Vagina (tissue), 2 donors: ENCODE measurements at regions not wholly inside any gene's neighbourhood (a gene's known extent, or its start where the extent isn't known, plus 50 kb on each side); places are given as distances from the start of the nearest gene placed in this dataset.

Experiments
- DNase-seq, 2 donors: peaks; one replicate each; pipeline ENCODE4 v3.0.0-alpha.2; 2017; ENCODE audit errors: extremely low spot score in 2 of 2
- H3K27ac ChIP-seq: fragments of 200-600 bp; sonication (generic); one replicate; pipeline ENCODE4 v1.5.1; 2019
- H3K27me3 ChIP-seq: fragments of 200-600 bp; sonication (generic); one replicate; pipeline ENCODE4 v1.5.1; 2019
- H3K36me3 ChIP-seq, 2 donors: fragments of 200-600 bp; sonication (generic); one replicate each; pipeline ENCODE4 v1.5.1; 2017 to 2019
- H3K4me1 ChIP-seq: fragments of 200-600 bp; sonication (generic); one replicate; pipeline ENCODE4 v1.5.1; 2019
- H3K4me3 ChIP-seq, 2 donors: fragments of 200-600 bp; sonication (generic); 1 replicate in 1 of 2; 2 replicates in 1 of 2; pipeline ENCODE4 v1.5.1; 2016 to 2019
- H3K9me3 ChIP-seq: fragments of 200-600 bp; sonication (generic); one replicate; pipeline ENCODE4 v1.5.1; 2019
- POLR2A ChIP-seq, 2 donors: fragments of 450-650 bp; IDR thresholded peaks; one replicate each; pipeline ENCODE4 v1.6.1; 2017; ENCODE audit warnings: antibody characterized with exemption in 2 of 2, mild to moderate bottlenecking in 2 of 2, moderate library complexity in 2 of 2
- POLR2AphosphoS5 ChIP-seq, 2 donors: sonication (generic); formaldehyde crosslinking; IDR thresholded peaks; one replicate each; pipeline ENCODE4 v1.9.0; 2017; ENCODE audit warnings: antibody characterized with exemption in 2 of 2, mild to moderate bottlenecking in 2 of 2, low read depth in 1 of 2; ENCODE audit not compliant: insufficient read depth in 1 of 2
- intact Hi-C: fragments of 100-400 bp; cut with DNase I; formaldehyde crosslinking; loops from one replicate; pipeline ENCODE4 v1.15.1; 2023
- TF ChIP-seq, protein P1 (sequence below), 3 experiments: fragments of 450-650 bp in 2 of 3; fragments of 200-600 bp in 1 of 3; sonication (generic) in 1 of 3; IDR thresholded peaks; one replicate each; pipeline ENCODE4 v1.5.1; 2017 to 2019; ENCODE audit warnings: antibody characterized with exemption in 3 of 3, mild to moderate bottlenecking in 2 of 3, moderate library complexity in 2 of 3

- H3K9me3 ChIP-seq: no peaks in the 10 kb centered on the region
- H3K27me3 ChIP-seq: no peaks in the 10 kb centered on the region
- intact Hi-C loops: no loop called here
- no peaks in the 10 kb centered on the region for H3K36me3 ChIP-seq
- no peak for DNase-seq
- no peak overlapping the region for H3K27ac ChIP-seq
- no peaks in the 10 kb centered on the region for H3K4me1 ChIP-seq
- no peak for TF ChIP-seq POLR2A (IDR thresholded peaks at IDR 0.05)
- TF ChIP-seq POLR2AphosphoS5 (IDR thresholded peaks at IDR 0.05; ENCODE audit: insufficient read depth in 1 of 2, low read depth in 1 of 2): peak in 1 of 2 donors; percentile 82
- TF ChIP-seq, protein P1, sequence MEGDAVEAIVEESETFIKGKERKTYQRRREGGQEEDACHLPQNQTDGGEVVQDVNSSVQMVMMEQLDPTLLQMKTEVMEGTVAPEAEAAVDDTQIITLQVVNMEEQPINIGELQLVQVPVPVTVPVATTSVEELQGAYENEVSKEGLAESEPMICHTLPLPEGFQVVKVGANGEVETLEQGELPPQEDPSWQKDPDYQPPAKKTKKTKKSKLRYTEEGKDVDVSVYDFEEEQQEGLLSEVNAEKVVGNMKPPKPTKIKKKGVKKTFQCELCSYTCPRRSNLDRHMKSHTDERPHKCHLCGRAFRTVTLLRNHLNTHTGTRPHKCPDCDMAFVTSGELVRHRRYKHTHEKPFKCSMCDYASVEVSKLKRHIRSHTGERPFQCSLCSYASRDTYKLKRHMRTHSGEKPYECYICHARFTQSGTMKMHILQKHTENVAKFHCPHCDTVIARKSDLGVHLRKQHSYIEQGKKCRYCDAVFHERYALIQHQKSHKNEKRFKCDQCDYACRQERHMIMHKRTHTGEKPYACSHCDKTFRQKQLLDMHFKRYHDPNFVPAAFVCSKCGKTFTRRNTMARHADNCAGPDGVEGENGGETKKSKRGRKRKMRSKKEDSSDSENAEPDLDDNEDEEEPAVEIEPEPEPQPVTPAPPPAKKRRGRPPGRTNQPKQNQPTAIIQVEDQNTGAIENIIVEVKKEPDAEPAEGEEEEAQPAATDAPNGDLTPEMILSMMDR (IDR thresholded peaks at IDR 0.05): no peak
- H3K4me3 ChIP-seq: no peak overlapping the region
Observed at GRCh38 chr12:77213319-77213718, 147.9 kb upstream of the E2F7 start.

DNA sequence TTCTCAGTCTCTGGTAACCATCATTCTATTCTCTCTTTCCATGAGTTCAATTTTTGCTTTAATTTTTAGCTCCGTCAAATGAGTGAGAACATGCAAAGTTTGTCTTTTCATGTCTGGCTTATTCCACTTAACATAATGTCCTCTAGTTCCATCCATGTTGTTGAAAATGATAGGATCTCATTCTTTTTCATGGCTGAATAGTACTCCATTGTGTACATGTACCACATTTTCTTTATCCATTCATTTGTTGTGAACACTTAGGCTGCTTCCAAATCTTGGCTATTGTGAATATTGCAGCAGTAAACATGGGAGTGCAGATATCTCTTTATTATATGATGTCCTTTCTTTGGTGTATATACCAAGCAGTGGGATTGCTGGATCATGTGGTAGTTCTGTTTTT lies 145.4 kb upstream of the E2F7 start:
- H3K4me1 ChIP-seq: no peaks in the 10 kb centered on the region
- no peaks in the 10 kb centered on the region for H3K27me3 ChIP-seq
- TF ChIP-seq, protein P1 (IDR thresholded peaks at IDR 0.05): no peak
- no peak for DNase-seq
- no peak overlapping the region for H3K27ac ChIP-seq
- no peak overlapping the region for H3K4me3 ChIP-seq
- H3K9me3 ChIP-seq: no peaks in the 10 kb centered on the region
- intact Hi-C loops: no loop called here
- no peaks in the 10 kb centered on the region for H3K36me3 ChIP-seq

GRCh38 chr12:77204083-77204482 lies 138.7 kb upstream of the E2F7 start:
- intact Hi-C loops: no loop called here
- TF ChIP-seq POLR2A (IDR thresholded peaks at IDR 0.05) (no peak), POLR2AphosphoS5 (IDR thresholded peaks at IDR 0.05; ENCODE audit: insufficient read depth in 1 of 2, low read depth in 1 of 2) (no peak)
- TF ChIP-seq, protein P1 (IDR thresholded peaks at IDR 0.05): no peak
- Histone ChIP-seq H3K4me3 (no peak overlapping the region), H3K36me3 (no peaks in the 10 kb centered on the region), H3K27ac (no peak overlapping the region), H3K4me1 (no peaks in the 10 kb centered on the region), H3K27me3 (no peaks in the 10 kb centered on the region), H3K9me3 (no peaks in the 10 kb centered on the region)
- no peak for DNase-seq

DNA sequence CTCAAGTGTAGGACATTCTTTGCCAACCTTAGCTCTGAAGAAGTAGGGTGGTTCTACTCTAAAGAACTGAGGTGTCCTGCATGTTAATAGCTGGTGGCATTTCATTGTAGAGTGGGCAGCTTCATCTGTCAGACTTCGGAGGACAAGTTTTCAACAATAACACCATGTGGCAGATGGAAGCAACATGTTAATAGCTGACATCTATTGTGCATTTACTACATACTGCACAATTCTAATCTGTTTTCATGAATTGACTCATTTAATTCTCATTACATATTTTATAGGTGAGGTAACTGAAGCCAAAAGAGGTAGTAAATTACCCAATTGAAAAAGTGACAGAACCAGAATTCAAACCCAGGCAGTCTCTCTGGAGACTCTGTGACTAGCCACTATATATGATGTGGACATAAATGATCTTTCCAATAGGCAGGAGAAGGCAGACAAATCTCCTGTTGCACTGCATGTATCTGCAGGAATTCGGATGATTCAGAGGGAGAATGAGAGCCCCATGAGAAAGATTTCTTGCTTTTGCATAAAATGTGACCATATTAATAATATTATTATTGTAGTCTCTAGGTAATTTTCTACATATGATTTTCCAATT lies 137.2 kb upstream of the E2F7 start:
- no peak overlapping the region for H3K27ac ChIP-seq
- no peak for DNase-seq
- TF ChIP-seq, protein P1 (IDR thresholded peaks at IDR 0.05): no peak
- TF ChIP-seq POLR2A (IDR thresholded peaks at IDR 0.05) (no peak), POLR2AphosphoS5 (IDR thresholded peaks at IDR 0.05; ENCODE audit: insufficient read depth in 1 of 2, low read depth in 1 of 2) (no peak)
- H3K4me3 ChIP-seq: no peak overlapping the region
- H3K27me3 ChIP-seq: no peaks in the 10 kb centered on the region
- H3K9me3 ChIP-seq: no peaks in the 10 kb centered on the region
- H3K4me1 ChIP-seq: no peaks in the 10 kb centered on the region
- no peaks in the 10 kb centered on the region for H3K36me3 ChIP-seq
- intact Hi-C loops: no loop called here

GRCh38 chr12:77189901-77190416 lies 124.6 kb upstream of the E2F7 start:
- no peaks in the 10 kb centered on the region for H3K27me3 ChIP-seq
- TF ChIP-seq POLR2A (IDR thresholded peaks at IDR 0.05): no peak
- TF ChIP-seq POLR2AphosphoS5 (IDR thresholded peaks at IDR 0.05; ENCODE audit: insufficient read depth in 1 of 2, low read depth in 1 of 2): no peak
- TF ChIP-seq, protein P1 (IDR thresholded peaks at IDR 0.05): no peak
- H3K4me3 ChIP-seq: no peak overlapping the region
- no peak overlapping the region for H3K27ac ChIP-seq
- no peaks in the 10 kb centered on the region for H3K36me3 ChIP-seq
- no peak for DNase-seq
- intact Hi-C loops: no loop called here
- no peaks in the 10 kb centered on the region for H3K4me1 ChIP-seq
- H3K9me3 ChIP-seq: no peaks in the 10 kb centered on the region
